Midbrain (tissue), 1 donor: ENCODE measurements at regions not wholly inside any gene's neighbourhood (a gene's known extent, or its start where the extent isn't known, plus 50 kb on each side); places are given as distances from the start of the nearest gene placed in this dataset.
A peak's percentile ranks its signal among the peaks of the same experiment; 100 is the strongest.

Experiments used
- DNase-seq: peaks from one replicate; lab custom pipeline; 2025; lab: John Stamatoyannopoulos, UW

- DNase-seq: no peak
Observed at GRCh38 chr7:112594397-112594796, 113.6 kb downstream of the LSMEM1 start.

DNA sequence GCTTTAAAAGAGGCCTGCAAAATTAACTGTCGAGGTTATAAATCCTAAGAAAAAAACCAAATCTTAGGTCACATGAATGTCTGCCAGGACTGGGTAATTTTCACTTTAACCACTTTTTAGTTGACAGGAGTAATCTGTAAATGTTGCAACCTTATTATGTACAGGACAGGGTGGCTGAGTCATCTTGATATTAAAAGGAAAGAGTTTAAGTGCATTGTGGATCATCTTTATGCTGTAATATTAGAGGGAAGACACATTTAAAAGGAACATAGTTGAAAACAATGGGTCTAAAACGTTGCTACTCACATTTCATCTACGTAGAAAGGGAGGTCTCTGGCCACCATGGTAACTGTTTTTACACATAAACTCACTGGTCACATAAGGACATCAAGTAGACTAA lies 115.5 kb downstream of the LSMEM1 start:
- DNase-seq: no peak

- no peak for DNase-seq
Observed at GRCh38 chr7:112596981-112597380, 116.2 kb downstream of the LSMEM1 start.

GRCh38 chr7:112603673-112604072 lies 122.9 kb downstream of the LSMEM1 start:
- DNase-seq: no peak

- DNase-seq: no peak
Observed at GRCh38 chr7:112610636-112611035, 129.8 kb downstream of the LSMEM1 start.

GRCh38 chr7:112615701-112616100 lies 134.9 kb downstream of the LSMEM1 start:
- no peak for DNase-seq

GRCh38 chr7:112616295-112616694 lies 135.5 kb downstream of the LSMEM1 start:
- no peak for DNase-seq

GRCh38 chr7:112619343-112619742 lies 138.6 kb downstream of the LSMEM1 start:
- no peak for DNase-seq

DNA sequence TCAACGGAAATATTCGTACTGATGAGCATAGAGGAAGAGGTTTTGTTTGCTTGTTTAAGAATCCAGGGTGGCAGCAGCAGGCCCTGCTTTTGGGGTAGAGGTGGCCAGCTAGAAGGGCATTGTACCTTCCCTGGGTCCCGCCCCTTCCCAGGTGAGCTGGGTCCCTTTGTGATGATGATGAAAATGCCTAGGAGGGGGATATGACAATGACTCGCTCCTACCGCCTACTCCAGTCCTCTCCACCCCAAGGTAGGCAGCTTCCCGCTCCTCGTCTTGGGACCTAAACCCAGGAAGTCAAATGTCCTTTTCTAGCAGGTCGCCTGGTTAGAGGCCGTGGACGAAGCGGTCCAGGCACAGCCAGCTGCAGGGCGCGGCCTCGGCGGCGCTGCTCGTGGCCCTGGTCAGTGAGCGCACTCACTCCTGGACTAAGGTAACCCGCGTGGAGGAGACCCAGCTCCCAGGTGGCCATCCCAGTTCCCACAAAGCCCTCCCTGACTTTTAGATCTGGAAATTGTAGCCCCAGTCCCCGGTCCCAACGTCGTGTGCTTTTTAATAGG lies 141.4 kb downstream of the LSMEM1 start:
- no peak for DNase-seq

- no peak for DNase-seq
Observed at GRCh38 chr7:112624416-112624815, 143.6 kb downstream of the LSMEM1 start.

GRCh38 chr7:112630565-112630964 lies 149.8 kb downstream of the LSMEM1 start:
- DNase-seq: no peak

DNA sequence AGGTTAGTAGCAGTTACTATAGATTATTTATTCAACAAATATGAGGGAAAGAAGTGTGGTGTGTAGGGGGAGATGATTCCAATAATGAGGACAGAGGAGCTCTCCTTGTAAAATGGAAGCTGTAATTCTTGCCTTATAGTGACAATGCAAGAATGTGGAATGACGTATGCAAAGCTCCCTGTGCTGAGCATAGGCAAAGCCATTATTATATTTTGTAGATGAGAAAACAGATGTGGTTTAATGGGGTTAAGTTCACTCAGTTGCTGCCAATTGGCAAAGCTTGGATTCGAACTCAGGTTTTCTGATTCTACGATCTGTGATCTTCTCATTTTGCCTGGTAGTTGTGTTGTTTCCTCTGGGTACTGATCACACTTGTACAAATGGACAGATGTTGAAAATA lies 153.3 kb downstream of the LSMEM1 start:
- DNase-seq: no peak

GRCh38 chr7:112635742-112636141 lies 154.5 kb downstream of the TMEM168 start:
- no peak for DNase-seq

DNA sequence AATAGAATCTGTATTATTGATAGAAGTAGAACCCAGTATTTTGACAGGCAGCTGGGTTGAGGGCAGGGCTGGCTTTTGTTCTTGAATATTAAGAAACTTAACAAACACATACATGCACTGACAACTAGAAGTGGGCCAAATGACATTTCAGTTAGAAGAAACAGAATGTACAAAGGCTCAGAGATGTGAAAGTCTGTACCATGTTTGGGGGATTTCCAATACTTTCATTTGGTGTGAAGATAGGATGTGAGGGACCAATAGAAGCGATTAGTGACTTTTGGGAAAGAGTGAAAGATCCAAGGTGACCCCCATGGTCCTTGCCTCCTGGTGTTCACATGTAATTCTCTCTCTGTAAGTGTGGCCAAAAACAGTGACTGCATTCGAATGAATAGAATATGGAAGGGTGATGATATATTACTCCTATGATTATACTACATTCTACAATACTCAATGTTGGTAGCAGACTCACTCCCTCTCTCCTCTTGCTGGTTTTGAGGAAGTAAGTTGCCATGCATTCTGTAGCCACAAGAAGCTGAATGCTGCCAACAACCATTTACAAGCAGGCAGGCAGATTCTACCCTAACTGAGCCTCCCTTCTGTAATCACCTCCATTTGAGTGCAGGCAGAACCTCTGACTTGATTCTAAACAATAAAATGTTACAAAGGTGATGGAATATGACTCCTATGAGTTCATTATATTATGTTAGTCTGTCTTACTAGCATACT lies 151.4 kb downstream of the TMEM168 start:
- no peak for DNase-seq

DNA sequence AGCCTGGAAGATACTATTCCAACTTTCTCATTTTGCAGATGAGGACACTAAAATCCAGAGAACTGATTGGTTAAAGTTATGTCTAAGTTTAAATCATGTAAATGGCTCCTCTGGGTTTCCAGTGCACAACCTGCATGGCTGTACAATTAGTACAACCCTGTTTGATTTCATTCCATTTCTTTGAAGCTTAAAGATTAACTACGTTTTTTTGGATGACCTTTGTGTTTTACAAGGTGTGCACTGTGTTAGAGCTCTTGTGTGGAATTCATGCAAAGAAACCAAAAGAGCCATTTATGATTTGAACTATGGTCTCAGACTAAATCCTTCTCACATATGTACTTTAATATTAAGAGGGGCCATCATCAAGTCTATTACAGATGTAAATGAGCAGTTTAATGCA lies 149.5 kb downstream of the TMEM168 start:
- DNase-seq: no peak

DNA sequence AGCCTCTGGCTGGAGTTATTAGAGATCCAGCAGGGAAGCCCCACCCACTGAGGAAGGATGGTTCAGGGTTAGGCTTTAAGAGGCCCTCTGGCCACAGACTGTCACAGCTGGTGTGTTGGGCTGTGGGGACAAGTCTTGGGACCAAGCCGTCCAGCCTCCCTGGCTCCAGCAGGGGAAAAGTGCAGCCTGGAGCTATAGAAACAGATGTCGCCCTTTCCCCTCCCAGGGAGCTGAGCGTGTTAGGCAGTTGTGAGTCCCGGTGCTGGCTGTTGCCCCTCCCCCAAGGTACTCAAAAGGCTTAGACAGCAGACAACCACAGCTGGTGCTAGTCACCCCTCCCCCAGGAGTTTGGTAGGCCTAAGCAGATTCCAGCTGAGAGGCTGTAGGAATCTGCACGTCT lies 143.4 kb downstream of the TMEM168 start:
- no peak for DNase-seq

DNA sequence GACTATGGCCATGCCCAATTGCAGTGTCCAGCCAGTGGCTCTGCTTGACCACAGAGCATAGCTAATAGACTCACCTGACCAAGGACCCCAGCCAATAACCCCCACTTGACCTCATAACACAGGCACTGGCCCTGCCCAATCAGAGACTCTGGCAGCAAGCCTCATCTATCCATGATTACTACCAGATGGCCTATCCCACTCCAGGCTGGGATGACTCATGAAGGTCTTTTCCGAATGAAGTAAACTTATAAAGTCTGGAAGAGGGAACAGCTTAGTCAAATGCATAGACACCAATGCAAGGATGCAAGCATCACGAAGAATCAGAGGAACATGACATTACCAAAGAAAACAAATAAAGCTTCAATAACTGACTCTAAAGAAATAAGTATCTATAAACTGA lies 141.4 kb downstream of the TMEM168 start:
- DNase-seq: no peak

GRCh38 chr7:112649560-112649959 lies 140.6 kb downstream of the TMEM168 start:
- no peak for DNase-seq

GRCh38 chr7:112654322-112655216 lies 135.6 kb downstream of the TMEM168 start:
- DNase-seq: no peak

DNA sequence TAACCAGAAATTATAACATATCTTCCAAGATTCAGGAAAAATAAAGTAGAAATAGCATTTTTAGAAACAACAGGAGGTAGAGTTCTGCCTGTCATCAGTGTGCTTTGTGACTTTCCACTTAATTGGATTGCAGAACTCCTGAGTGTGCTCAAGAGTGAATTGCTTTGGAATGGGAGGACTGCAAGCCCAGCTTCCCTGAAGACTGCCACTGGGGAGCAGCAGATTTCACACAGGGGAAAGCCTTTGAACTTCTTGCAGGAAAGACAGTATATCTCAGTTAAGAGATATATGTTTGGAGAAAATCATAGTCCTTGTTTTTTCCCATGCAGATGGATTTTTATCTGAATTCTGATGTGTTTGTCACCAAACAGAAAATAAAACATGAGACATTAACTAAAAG lies 124.5 kb downstream of the TMEM168 start:
- peak; percentile 3 for DNase-seq

DNA sequence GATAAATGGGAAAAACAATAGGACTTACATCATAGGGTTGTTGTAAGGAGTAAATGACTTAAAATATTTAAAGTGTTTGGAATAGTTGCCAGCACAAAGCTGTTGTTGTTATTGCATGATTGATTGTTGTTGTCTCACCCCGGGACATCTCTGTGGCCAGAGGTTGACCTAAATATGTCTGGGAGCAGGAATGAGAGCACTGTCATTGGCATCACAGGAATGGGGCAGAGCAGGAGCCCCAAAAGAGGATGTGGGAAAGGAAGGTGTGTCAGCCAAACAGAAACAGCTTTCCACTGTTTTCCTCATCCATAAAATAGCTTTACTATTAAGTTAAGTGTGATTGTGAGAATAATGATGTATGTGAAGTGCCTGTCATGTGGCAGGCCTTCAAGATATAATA lies 121.6 kb downstream of the TMEM168 start:
- no peak for DNase-seq

GRCh38 chr7:112669306-112669705 lies 120.9 kb downstream of the TMEM168 start:
- no peak for DNase-seq

DNA sequence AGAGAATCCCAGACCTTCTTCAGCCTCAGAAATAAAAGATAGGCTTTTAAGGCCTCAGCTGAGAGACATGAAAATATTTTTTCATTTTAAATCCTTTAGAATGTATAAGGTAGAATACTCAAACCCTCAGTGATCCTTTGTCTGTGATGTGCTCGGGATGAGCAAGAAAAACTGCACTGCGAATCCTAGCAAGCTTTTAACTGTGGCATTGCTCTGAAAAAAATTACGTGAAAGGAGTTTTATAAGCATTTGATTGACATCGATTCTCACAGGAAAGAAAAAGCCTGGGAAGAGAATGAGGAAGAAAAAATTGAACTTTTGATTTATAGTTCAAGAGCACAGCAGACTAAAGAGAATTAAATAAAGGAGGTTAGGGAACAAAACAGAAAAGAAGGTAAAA lies 120.0 kb downstream of the TMEM168 start:
- DNase-seq: no peak
